Effector memory CD8-positive, alpha-beta T cell (primary cell): ENCODE measurements at regions not wholly inside any gene's neighbourhood (a gene's known extent, or its start where the extent isn't known, plus 50 kb on each side); places are given as distances from the start of the nearest gene placed in this dataset.
A peak's percentile ranks its signal among the peaks of the same experiment; 100 is the strongest.

Source experiments
- ATAC-seq: fragments of 150-1000 bp; cut with Tn5 transposase; replicated peaks from 2 replicates; pipeline ENCODE4 v1.10.0; 2021; ENCODE audit warnings: mild to moderate bottlenecking, moderate library complexity
- DNase-seq, 3 experiments: peaks; one replicate each; pipeline ENCODE4 v3.0.0; 2021
- H3K27ac Mint-ChIP-seq, 2 donors: one replicate each; pipeline ENCODE4 v1.8.0; 2022; ENCODE audit warnings: mild to moderate bottlenecking in 2 of 2, mixed read lengths in 2 of 2, moderate library complexity in 2 of 2
- H3K27me3 Mint-ChIP-seq, 2 donors: one replicate each; pipeline ENCODE4 v1.8.0; 2022; ENCODE audit warnings: mixed read lengths in 2 of 2
- H3K36me3 Mint-ChIP-seq: one replicate; pipeline ENCODE4 v1.8.0; 2022; ENCODE audit warnings: mild to moderate bottlenecking, moderate library complexity, mixed read lengths; ENCODE audit not compliant: insufficient read depth
- H3K4me1 Mint-ChIP-seq, 2 donors: one replicate each; pipeline ENCODE4 v1.8.0; 2022; ENCODE audit warnings: low read depth in 2 of 2, mixed read lengths in 2 of 2
- H3K4me3 Mint-ChIP-seq, 2 donors: one replicate each; pipeline ENCODE4 v1.8.0; 2022; ENCODE audit warnings: mild to moderate bottlenecking in 2 of 2, mixed read lengths in 2 of 2, moderate library complexity in 2 of 2
- H3K9me3 Mint-ChIP-seq, 2 donors: one replicate each; pipeline ENCODE4 v1.8.0; 2022; ENCODE audit warnings: mixed read lengths in 2 of 2

DNA sequence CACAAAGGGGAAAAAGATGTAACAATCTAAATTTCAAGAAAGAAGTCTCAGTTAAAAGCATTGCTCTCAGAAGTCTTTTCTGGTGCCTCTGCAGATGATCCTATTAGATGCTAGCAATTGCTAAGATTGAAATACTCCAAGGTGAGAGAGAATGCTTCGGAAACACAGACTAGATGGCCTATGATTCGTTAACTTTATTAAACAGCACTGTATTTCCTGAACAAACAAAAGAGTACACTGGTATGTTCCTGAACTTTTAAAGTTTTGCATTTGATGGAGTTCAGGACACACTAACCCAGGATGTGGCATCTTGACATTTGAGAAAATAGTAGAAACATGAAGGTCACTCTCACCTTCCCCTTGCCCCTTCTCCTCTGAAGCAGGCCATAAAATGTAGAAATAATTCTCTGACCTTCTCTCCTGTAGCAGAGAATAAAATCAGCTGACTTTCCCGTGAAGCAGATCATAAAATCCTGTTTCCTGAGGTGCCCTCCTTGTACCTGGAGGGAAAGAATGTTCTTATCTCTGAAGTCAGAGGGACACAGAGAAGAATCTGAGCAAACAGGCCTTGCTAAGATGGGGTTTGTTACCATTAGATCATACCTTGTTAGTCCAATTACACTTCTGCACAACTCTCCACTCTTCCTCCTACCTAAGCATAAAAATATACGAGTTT is 142.9 kb upstream of the USP25 start:
- Mint-ChIP-seq H3K4me1 (no peaks in the 10 kb centered on the region), H3K9me3 (no peaks in the 10 kb centered on the region), H3K27ac (no peak overlapping the region), H3K27me3 (peaks cover 9 to 18% of the 10 kb centered on the region in 2 donors), H3K4me3 (no peak overlapping the region), H3K36me3 (no peaks in the 10 kb centered on the region)
- DNase-seq (no peak), ATAC-seq (no peak)

DNA sequence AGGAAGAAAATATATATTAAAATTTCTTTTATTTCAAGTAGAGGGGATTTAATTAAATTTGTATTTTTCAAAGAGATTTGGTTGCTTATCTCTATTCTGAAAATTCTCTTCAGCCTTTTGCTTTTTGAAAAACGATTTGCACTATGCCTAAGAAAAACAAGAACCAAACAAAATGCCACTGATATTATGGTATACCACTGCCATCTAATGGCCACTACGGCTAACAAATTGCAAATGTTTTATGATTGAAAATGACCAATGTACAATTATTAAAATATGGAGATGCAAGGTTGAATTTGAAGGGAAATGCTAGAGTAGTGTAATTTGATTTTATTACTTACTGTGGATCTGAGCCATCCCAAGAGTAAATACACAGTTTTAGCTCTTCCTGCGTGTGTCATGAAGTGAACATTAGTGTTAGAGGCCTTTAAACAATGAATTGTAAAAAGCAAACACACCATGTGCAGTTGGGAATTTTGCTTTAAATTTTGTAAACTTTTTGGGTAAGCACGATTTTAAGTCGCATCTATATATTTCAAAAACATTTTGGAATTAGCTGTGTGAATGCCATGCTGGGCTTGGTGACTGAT is 137.4 kb upstream of the USP25 start:
- DNase-seq, result peak; percentile 8 to 29 (median 12)
- H3K36me3 Mint-ChIP-seq, result no peaks in the 10 kb centered on the region
- no peaks in the 10 kb centered on the region for H3K9me3 Mint-ChIP-seq
- peaks cover 8 to 36% of the 10 kb centered on the region in 2 donors for H3K27me3 Mint-ChIP-seq
- peak; percentile 41 for ATAC-seq
- H3K27ac Mint-ChIP-seq, result no peak overlapping the region
- no peak overlapping the region for H3K4me3 Mint-ChIP-seq
- H3K4me1 Mint-ChIP-seq, result no peaks in the 10 kb centered on the region

DNA sequence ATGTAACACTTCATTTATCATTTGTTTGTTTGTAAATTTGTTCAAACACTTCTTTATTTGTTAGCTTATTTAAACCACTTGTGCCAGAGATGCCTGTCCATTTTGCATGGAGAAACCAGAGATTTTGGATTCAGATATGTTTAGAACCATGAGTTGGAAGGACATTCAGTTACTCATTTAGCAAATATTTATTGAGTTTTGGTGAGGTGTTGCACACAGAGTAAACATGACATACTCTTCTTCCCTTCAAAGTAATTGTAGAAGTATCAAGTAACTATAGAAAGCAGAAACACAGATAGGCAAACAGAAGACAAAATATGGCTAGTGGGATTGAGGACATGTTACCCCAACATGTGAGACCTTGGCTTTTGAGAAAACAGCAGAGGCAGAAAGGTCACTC is 136.8 kb upstream of the USP25 start:
- Mint-ChIP-seq H3K27ac (no peak overlapping the region), H3K4me3 (no peak overlapping the region), H3K27me3 (peaks cover 11 to 42% of the 10 kb centered on the region in 2 donors), H3K36me3 (no peaks in the 10 kb centered on the region), H3K4me1 (no peaks in the 10 kb centered on the region), H3K9me3 (no peaks in the 10 kb centered on the region)
- DNase-seq (no peak), ATAC-seq (no peak)

DNA sequence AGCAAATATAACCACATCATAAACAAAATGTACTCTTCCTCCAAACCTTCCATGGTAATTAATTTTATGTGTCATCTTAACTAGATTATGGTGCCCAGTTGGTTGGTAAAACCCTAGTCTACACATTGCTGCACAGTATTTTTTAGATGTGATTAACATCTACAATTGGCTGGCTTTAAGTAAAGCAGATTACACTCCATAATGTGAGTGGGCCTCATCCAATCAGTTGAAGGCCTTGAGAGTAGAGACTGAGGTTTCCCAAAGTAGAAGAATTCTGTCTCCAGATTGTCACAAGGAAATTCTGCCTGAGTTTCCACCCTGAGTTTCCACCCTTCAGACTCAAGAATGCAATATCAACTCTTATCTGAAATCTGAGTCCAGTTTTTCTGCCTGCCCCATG is 128.4 kb upstream of the USP25 start:
- no peak for ATAC-seq

DNA sequence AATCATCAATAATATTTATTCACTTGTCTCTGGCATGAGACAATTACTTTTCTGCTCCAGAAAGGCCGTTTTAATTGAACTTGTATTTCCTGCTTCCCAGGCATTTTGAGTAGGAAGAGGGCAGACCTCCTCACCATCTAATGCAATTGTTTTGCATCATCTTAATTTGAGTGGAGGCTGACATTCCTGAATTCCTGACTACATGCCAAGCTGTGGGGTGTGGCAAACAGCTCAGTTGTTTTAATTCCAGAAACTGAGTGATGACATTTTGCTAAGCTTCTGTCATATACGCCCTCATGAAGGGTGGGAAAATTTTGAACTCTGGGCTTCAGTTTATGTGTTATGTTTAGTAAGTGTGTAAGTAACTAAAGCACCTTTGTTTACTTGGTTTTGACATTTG is 125.4 kb upstream of the USP25 start:
- ATAC-seq, result no peak

More for the DNA sequence above, 128.4 kb upstream of the USP25 start:
- Mint-ChIP-seq H3K4me1 (no peaks in the 10 kb centered on the region), H3K27me3 (peaks cover 24 to 27% of the 10 kb centered on the region in 2 donors), H3K9me3 (no peaks in the 10 kb centered on the region), H3K27ac (no peak overlapping the region), H3K4me3 (no peak overlapping the region), H3K36me3 (no peaks in the 10 kb centered on the region)
- DNase-seq, result no peak

DNA sequence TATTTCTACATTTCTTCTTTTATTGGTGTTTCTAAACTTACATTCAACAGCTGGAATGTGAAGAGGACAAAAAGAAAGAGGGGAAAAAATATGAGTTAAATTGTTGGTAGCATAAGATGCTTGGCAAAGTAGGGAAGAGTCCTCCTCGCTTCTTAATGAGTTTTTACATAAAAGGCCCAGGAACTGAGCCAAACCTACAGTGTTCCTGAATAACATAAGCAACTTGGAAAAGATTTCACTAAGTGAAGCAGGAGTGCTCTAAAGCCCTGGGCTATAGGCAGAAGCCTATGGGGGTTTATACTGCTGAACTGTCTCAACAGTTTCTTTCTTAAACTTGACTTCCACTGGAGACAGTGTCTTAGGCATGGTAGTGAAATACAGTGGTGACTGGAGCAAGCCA is 115.0 kb upstream of the USP25 start:
- Mint-ChIP-seq H3K4me3 (no peak overlapping the region), H3K36me3 (no peaks in the 10 kb centered on the region), H3K27ac (no peak overlapping the region), H3K4me1 (no peaks in the 10 kb centered on the region), H3K9me3 (no peaks in the 10 kb centered on the region), H3K27me3 (peaks cover 7 to 8% of the 10 kb centered on the region in 2 donors)
- no peak for DNase-seq
- ATAC-seq, result no peak

More for the DNA sequence above, 125.4 kb upstream of the USP25 start:
- no peaks in the 10 kb centered on the region for H3K9me3 Mint-ChIP-seq
- no peak for DNase-seq
- no peak overlapping the region for H3K4me3 Mint-ChIP-seq
- H3K4me1 Mint-ChIP-seq, result no peaks in the 10 kb centered on the region
- no peaks in the 10 kb centered on the region for H3K36me3 Mint-ChIP-seq
- no peak overlapping the region for H3K27ac Mint-ChIP-seq
- H3K27me3 Mint-ChIP-seq, result peaks cover 16 to 23% of the 10 kb centered on the region in 2 donors

DNA sequence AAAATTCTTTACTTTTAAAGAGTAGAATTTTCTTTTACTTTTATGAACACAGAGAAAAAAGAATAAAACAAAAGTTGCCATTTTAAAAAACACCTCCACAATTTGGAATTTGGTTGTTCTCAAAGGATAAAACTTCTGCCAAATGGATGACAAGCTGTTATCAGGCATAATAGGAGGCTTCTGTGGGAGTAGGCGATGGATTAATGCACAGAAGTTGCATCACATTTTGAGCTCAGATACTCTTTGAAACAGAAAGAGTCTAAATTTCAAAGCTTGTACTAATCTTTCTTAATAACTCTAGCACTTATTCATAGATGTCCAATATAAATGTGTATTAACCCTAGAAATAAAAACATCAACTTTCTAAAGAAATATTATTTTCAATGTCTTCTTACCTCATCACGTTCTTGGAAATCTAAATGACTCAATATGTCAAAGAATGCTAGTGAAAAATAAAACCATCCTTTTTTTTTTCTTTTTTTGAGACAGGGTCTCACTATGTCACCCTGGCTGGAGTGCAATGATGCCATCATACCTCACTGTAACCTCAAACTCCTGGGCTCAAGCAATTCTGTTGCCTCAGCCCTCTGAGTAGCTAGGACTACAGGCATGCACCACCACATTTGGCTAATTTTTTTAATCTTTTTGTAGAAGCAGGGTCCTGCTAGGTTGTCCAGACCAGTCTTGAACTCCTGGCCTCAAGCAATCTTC is 112.8 kb upstream of the USP25 start:
- ATAC-seq (no peak), DNase-seq (no peak)
- Mint-ChIP-seq H3K9me3 (no peaks in the 10 kb centered on the region), H3K27ac (no peak overlapping the region), H3K4me1 (no peaks in the 10 kb centered on the region), H3K4me3 (no peak overlapping the region), H3K27me3 (peaks cover 7 to 8% of the 10 kb centered on the region in 2 donors), H3K36me3 (no peaks in the 10 kb centered on the region)

DNA sequence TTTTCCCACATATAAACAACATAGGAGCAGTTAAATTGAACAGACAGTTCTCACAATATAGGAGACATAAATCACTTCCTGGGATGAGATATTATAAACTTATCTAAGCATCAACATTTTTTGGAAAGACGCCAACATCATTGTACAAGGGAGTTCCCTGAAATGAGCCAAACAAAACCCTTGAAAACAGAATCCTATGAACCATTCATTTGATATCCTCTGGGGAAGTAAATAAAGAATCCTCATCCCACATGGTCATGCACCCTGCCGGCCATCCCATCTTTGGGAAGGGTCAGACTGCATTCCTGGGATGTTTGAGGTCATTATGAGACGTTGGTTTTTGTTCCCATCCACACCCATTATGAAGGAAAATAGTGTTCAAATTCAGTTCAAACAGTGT is 111.8 kb upstream of the USP25 start:
- no peak overlapping the region for H3K4me3 Mint-ChIP-seq
- no peak for DNase-seq
- no peak overlapping the region for H3K27ac Mint-ChIP-seq
- no peaks in the 10 kb centered on the region for H3K4me1 Mint-ChIP-seq
- no peak for ATAC-seq
- no peaks in the 10 kb centered on the region for H3K9me3 Mint-ChIP-seq
- H3K27me3 Mint-ChIP-seq, result peaks cover 7 to 8% of the 10 kb centered on the region in 2 donors
- no peaks in the 10 kb centered on the region for H3K36me3 Mint-ChIP-seq

DNA sequence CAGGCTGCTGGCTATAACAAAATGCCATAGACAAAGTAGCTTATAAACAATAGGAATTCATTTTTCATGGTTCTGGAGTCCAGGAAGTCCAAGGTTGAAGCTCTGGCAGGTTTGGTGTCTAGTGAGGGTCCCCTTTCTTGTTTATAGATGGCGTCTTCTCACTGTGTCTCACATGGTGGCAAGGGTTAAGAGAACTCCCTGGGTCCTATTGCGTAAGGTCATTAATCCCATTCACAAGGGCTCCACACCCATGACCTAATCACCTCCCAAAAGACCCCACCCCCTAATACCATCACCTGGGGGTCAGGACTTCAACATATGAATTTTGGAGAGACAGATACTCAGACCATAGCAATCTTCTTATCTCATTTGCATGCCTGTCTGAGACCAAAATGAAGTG is 108.9 kb upstream of the USP25 start:
- H3K27ac Mint-ChIP-seq, result no peak overlapping the region
- peaks cover 1 to 9% of the 10 kb centered on the region in 2 donors for H3K27me3 Mint-ChIP-seq
- no peaks in the 10 kb centered on the region for H3K36me3 Mint-ChIP-seq
- no peaks in the 10 kb centered on the region for H3K9me3 Mint-ChIP-seq
- no peak overlapping the region for H3K4me3 Mint-ChIP-seq
- H3K4me1 Mint-ChIP-seq, result no peaks in the 10 kb centered on the region
- no peak for DNase-seq
- no peak for ATAC-seq

DNA sequence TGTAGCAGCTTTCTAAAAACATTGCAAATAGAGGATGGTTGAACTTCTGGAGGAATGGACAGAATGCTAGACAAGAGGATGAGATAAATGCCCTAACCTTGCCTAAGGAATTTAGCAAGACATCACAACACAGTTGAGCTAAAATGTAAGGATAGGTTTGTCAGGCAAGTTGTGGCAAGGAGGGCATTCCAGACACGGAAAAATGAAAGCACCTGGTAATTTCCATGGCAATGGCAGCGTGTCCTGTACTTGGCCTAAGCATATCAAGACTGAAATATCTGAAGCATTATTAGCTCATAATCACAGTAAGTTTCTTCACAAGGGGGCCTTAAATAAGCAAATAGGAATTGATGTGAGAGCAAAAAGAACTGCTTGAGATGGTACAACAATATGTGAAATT is 105.1 kb upstream of the USP25 start:
- DNase-seq (no peak), ATAC-seq (no peak)
- Mint-ChIP-seq H3K27ac (no peak overlapping the region), H3K4me3 (no peak overlapping the region), H3K27me3 (peaks cover 8 to 9% of the 10 kb centered on the region in 2 donors), H3K36me3 (no peaks in the 10 kb centered on the region), H3K4me1 (no peaks in the 10 kb centered on the region), H3K9me3 (no peaks in the 10 kb centered on the region)

DNA sequence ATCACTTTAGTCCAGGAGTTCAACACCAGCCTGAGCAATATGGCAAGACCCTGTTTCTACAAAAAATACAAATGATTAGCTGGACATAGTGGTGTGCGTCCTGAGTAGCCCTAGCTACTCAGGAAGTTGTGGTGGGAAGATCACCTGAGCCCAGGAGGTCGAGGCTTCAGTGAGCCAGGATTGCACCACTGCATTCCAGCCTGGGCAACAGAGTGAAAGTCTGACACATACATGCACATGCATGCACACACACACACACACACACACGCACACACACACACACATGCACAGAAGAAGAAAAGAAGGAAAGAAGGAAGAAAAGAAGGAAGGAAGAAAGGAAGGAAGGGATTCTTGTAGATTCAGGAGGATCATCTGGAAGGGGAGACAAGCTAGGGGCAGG is 104.4 kb upstream of the USP25 start:
- H3K4me3 Mint-ChIP-seq, result no peak overlapping the region
- no peaks in the 10 kb centered on the region for H3K9me3 Mint-ChIP-seq
- H3K4me1 Mint-ChIP-seq, result no peaks in the 10 kb centered on the region

DNA sequence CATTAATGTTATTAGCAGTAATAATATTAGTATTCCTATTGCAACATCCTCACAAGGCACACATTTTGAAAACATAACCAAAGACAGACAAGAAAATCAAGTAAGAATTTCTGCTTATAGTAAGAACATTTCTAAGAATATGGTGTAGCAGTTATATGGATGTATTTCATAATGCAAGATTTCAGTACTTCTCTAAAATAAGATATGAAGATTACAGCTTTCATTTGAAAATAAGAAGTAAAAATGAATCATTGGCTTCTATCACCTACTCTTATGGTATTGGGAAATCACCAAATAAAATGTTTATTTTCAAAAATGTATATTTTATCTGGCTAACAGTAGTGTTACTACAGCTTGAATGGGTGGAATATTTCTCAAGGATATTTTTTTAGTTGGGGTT is 103.8 kb upstream of the USP25 start:
- Mint-ChIP-seq H3K27ac (no peak overlapping the region), H3K36me3 (no peaks in the 10 kb centered on the region), H3K4me3 (no peak overlapping the region), H3K9me3 (no peaks in the 10 kb centered on the region), H3K4me1 (no peaks in the 10 kb centered on the region), H3K27me3 (peaks cover 8 to 9% of the 10 kb centered on the region in 2 donors)
- DNase-seq (no peak), ATAC-seq (no peak)

More for the DNA sequence above, 104.4 kb upstream of the USP25 start:
- peaks cover 8 to 9% of the 10 kb centered on the region in 2 donors for H3K27me3 Mint-ChIP-seq
- no peaks in the 10 kb centered on the region for H3K36me3 Mint-ChIP-seq
- DNase-seq, result no peak
- ATAC-seq, result no peak
- H3K27ac Mint-ChIP-seq, result no peak overlapping the region

DNA sequence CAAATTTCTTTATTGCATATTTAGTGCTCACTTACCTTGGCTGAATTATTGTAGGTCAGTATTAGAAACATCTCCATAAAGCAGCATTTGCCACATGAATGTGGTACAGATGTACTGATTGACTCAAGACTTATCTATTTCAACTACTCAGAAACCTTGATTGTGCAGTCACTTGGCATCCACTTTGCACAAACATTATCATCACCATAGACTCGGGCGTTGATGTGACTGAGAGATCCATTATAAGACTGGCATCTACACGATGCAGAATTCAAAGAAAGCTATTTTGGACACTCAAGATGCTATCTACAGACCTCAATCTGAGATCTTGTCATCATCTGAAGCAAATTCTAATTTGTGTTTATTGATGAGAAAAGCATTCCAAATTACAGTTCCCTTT is 102.8 kb upstream of the USP25 start:
- H3K27me3 Mint-ChIP-seq, result peaks cover 8 to 9% of the 10 kb centered on the region in 2 donors
- H3K36me3 Mint-ChIP-seq, result no peaks in the 10 kb centered on the region
- no peaks in the 10 kb centered on the region for H3K4me1 Mint-ChIP-seq
- no peak overlapping the region for H3K27ac Mint-ChIP-seq
- H3K4me3 Mint-ChIP-seq, result no peak overlapping the region
- ATAC-seq (no peak), DNase-seq (no peak)
- no peaks in the 10 kb centered on the region for H3K9me3 Mint-ChIP-seq

DNA sequence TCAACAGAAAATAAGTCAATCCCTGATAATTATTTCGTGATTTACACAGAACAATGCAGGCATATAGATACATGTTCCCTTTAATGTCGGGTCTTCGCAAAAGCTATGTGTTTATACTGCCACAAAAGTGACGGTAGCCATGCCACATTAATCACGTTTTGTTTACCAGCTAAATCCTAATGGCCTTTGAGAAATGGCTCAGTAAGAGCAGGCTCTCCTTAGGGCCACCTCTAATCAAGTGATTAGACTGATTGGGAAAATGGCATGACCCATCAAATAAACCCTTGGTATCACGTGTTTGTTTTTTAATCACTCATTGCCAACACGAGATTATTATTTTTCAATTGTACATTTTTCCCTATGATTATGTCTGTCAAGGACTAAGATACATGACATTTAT is 102.0 kb upstream of the USP25 start:
- Mint-ChIP-seq H3K27ac (no peak overlapping the region), H3K4me1 (no peaks in the 10 kb centered on the region), H3K27me3 (peaks cover 8 to 9% of the 10 kb centered on the region in 2 donors), H3K4me3 (no peak overlapping the region), H3K36me3 (no peaks in the 10 kb centered on the region), H3K9me3 (no peaks in the 10 kb centered on the region)
- DNase-seq (no peak), ATAC-seq (no peak)
